SW480 (cell line): ENCODE measurements at regions not wholly inside any gene's neighbourhood (a gene's known extent, or its start where the extent isn't known, plus 50 kb on each side); places are given as distances from the start of the nearest gene placed in this dataset.
A peak's percentile ranks its signal among the peaks of the same experiment; 100 is the strongest.
"Not testable (repeated sequence)": the region's sequence is repeated elsewhere in the genome, so short reads cannot be mapped to it uniquely, and the experiment has no call there.

Experiments used
- DNase-seq: peaks from one replicate; pipeline ENCODE4 v3.0.0-alpha.2; 2016; ENCODE audit warnings: low spot score

- DNase-seq, result no peak
Observed at GRCh38 chr17:70938336-70938735, 769.0 kb downstream of the KCNJ2 start.

- DNase-seq, result no peak
Observed at GRCh38 chr17:70945386-70945785, 776.1 kb downstream of the KCNJ2 start.

- DNase-seq, result no peak
Observed at GRCh38 chr17:70947215-70947614, 777.9 kb downstream of the KCNJ2 start.

- no peak for DNase-seq
Observed at GRCh38 chr17:70947636-70948565, 778.6 kb downstream of the KCNJ2 start.

GRCh38 chr17:70953140-70953539 lies 783.8 kb downstream of the KCNJ2 start:
- DNase-seq, result not testable (repeated sequence)

GRCh38 chr17:70955441-70955840 lies 786.1 kb downstream of the KCNJ2 start:
- peak; percentile 35 for DNase-seq

- DNase-seq, result no peak
Observed at GRCh38 chr17:70956726-70957125, 787.4 kb downstream of the KCNJ2 start.

GRCh38 chr17:70961341-70961740 lies 792.0 kb downstream of the KCNJ2 start:
- no peak for DNase-seq

- no peak for DNase-seq
Observed at GRCh38 chr17:70968302-70968701, 799.0 kb downstream of the KCNJ2 start.

- no peak for DNase-seq
Observed at GRCh38 chr17:70969521-70970034, 800.2 kb downstream of the KCNJ2 start.

GRCh38 chr17:70976447-70976846 lies 807.1 kb downstream of the KCNJ2 start:
- no peak for DNase-seq

GRCh38 chr17:70984873-70985272 lies 815.5 kb downstream of the KCNJ2 start:
- no peak for DNase-seq

GRCh38 chr17:70987867-70988340 lies 818.6 kb downstream of the KCNJ2 start:
- no peak for DNase-seq

GRCh38 chr17:70988622-70989021 lies 819.3 kb downstream of the KCNJ2 start:
- no peak for DNase-seq

- DNase-seq, result no peak
Observed at GRCh38 chr17:70989280-70989679, 819.9 kb downstream of the KCNJ2 start.

- DNase-seq, result no peak
Observed at GRCh38 chr17:70994194-70994593, 824.9 kb downstream of the KCNJ2 start.

- no peak for DNase-seq
Observed at GRCh38 chr17:70995997-70996396, 826.7 kb downstream of the KCNJ2 start.

GRCh38 chr17:71003736-71004135 lies 834.4 kb downstream of the KCNJ2 start:
- DNase-seq, result no peak

- no peak for DNase-seq
Observed at GRCh38 chr17:71004413-71004812, 835.1 kb downstream of the KCNJ2 start.

- no peak for DNase-seq
Observed at GRCh38 chr17:71011391-71011790, 842.1 kb downstream of the KCNJ2 start.

- no peak for DNase-seq
Observed at GRCh38 chr17:71019699-71020098, 850.4 kb downstream of the KCNJ2 start.

GRCh38 chr17:71022758-71023157 lies 853.4 kb downstream of the KCNJ2 start:
- DNase-seq, result no peak

- no peak for DNase-seq
Observed at GRCh38 chr17:71023249-71024030, 854.1 kb downstream of the KCNJ2 start.
